Testis (tissue), 2 donors: ENCODE measurements at regions not wholly inside any gene's neighbourhood (a gene's known extent, or its start where the extent isn't known, plus 50 kb on each side); places are given as distances from the start of the nearest gene placed in this dataset.

ENCODE experiments used
- POLR2A ChIP-seq: fragments of 450-650 bp; IDR thresholded peaks from one replicate; pipeline ENCODE4 v1.6.1; 2017; ENCODE audit warnings: antibody characterized with exemption, mild to moderate bottlenecking, moderate library complexity
- TF ChIP-seq, protein P1 (sequence below), 3 experiments: fragments of 450-650 bp in 2 of 3; fragments of 200-600 bp in 1 of 3; sonication (generic) in 1 of 3; IDR thresholded peaks; one replicate each; pipeline ENCODE4 v1.5.1; 2016 to 2019; ENCODE audit warnings: antibody characterized with exemption in 3 of 3, mild to moderate bottlenecking in 2 of 3, moderate library complexity in 1 of 3

DNA sequence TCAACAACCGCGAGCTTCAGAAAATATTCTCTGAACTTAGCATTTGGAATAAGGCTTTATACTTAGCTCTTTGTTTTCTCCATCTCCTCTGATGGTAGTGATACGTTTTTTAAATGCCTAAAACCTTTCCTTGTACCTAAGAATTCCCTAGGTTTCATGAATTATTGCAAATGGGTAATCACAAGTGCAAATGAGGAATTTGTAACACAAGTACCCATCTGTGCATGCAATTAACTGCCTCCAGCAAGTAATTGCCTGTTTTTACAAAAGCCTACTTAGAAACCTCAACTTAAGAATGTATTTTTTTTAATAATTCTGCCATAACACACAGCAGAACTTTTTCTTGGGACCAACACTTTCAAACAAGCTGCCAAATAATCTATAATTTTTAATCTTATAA, 149.2 kb downstream of the PHLDA1 start:
- TF ChIP-seq POLR2A = no peak
- TF ChIP-seq, protein P1, sequence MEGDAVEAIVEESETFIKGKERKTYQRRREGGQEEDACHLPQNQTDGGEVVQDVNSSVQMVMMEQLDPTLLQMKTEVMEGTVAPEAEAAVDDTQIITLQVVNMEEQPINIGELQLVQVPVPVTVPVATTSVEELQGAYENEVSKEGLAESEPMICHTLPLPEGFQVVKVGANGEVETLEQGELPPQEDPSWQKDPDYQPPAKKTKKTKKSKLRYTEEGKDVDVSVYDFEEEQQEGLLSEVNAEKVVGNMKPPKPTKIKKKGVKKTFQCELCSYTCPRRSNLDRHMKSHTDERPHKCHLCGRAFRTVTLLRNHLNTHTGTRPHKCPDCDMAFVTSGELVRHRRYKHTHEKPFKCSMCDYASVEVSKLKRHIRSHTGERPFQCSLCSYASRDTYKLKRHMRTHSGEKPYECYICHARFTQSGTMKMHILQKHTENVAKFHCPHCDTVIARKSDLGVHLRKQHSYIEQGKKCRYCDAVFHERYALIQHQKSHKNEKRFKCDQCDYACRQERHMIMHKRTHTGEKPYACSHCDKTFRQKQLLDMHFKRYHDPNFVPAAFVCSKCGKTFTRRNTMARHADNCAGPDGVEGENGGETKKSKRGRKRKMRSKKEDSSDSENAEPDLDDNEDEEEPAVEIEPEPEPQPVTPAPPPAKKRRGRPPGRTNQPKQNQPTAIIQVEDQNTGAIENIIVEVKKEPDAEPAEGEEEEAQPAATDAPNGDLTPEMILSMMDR (IDR thresholded peaks at IDR 0.05) = no peak
